ENCODE measurements at regions not wholly inside any gene's neighbourhood (a gene's known extent, or its start where the extent isn't known, plus 50 kb on each side); places are given as distances from the start of the nearest gene placed in this dataset.

GRCh38 chrX:146385529-146385928 is 424.0 kb upstream of the CXorf51B start (continued):
- TF ChIP-seq ZNF574 (CRISPR knock-in tag; IDR thresholded peaks at IDR 0.05) (no peak), RORA (CRISPR knock-in tag; IDR thresholded peaks at IDR 0.05) (no peak), SIX4 (CRISPR knock-in tag; IDR thresholded peaks at IDR 0.05) (no peak), ISX (CRISPR knock-in tag; conservative IDR thresholded peaks at IDR 0.05) (no peak), ZFP82 (CRISPR knock-in tag; IDR thresholded peaks at IDR 0.05; ENCODE audit: borderline replicate concordance) (no peak), ZNF547 (CRISPR knock-in tag; IDR thresholded peaks at IDR 0.05) (no peak), TBP (CRISPR knock-in tag; IDR thresholded peaks at IDR 0.05) (no peak), NR2C2 (CRISPR knock-in tag; IDR thresholded peaks at IDR 0.05; ENCODE audit: borderline replicate concordance) (no peak)

- no peak for ATAC-seq
- intact Hi-C loops (cut with micrococcal nuclease; ENCODE audit: unreplicated experiment) (no loop called here), in situ Hi-C loops (cut with HindIII; ENCODE audit: extremely low pct_ligation_motif_present, low pct_unique_long_range_greater_than_20kb) (no loop called here)
- BruUV-seq (replicated peaks): no TSS peak
- Histone ChIP-seq H3K4me2 (ENCODE audit: low read depth, low read length) (no peak overlapping the region), H3K4me3 (replicated peaks in 1 of 3; ENCODE audit: insufficient read depth in 1 of 3, low read depth in 2 of 3, low read length in 3 of 3) (no peak overlapping the region), H3K36me3 (replicated peaks in 1 of 2; ENCODE audit: control insufficient read depth in 1 of 2, insufficient read depth in 2 of 2, low read length in 2 of 2) (no peaks in the 10 kb centered on the region), H3K9ac (ENCODE audit: insufficient read depth, low read depth, low read length) (no peak overlapping the region), H4K20me1 (ENCODE audit: insufficient read depth, low read length) (no peaks in the 10 kb centered on the region), H3K4me1 (ENCODE audit: insufficient read depth, low read length) (no peaks in the 10 kb centered on the region), H3K27ac (ENCODE audit: extremely low read length, insufficient read depth, low read length) (no peak overlapping the region), H3K27me3 (ENCODE audit: control insufficient read depth in 1 of 2, insufficient read depth in 2 of 2, low read length in 2 of 2) (no peaks in the 10 kb centered on the region), H3K9me3 (ENCODE audit: low read length) (peaks cover 55% of the 10 kb centered on the region), H3K79me2 (ENCODE audit: insufficient read depth, low read length) (no peaks in the 10 kb centered on the region), H2AFZ (ENCODE audit: low read length) (no peak overlapping the region)
- POLR2A ChIA-PET: no interaction called here
- 0% methylated on average over 1 of the region's 3 CpGs for WGBS (ENCODE audit: low lambda C conversion rate)
- no peak for DNase-seq (ENCODE audit: low spot score)
- CTCF ChIA-PET (ENCODE audit: low intra/inter-chr PET ratio, low total read pairs): no interaction called here
- no peak for FAIRE-seq
- TF ChIP-seq ASH2L (IDR thresholded peaks at IDR 0.05; ENCODE audit: insufficient read length, low read depth, low read length) (no peak), KDM6A (CRISPR knock-in tag; IDR thresholded peaks at IDR 0.05; ENCODE audit: low read depth) (no peak), IKZF4 (CRISPR knock-in tag; IDR thresholded peaks at IDR 0.05; ENCODE audit: borderline replicate concordance, low read depth, not compliant biosample characterization) (no peak), KDM5A (IDR thresholded peaks at IDR 0.05; ENCODE audit: borderline replicate concordance, low read length) (no peak), SALL1 (CRISPR knock-in tag; IDR thresholded peaks at IDR 0.05) (no peak), ARID5B (CRISPR knock-in tag; IDR thresholded peaks at IDR 0.05) (no peak), RXRA (CRISPR knock-in tag; IDR thresholded peaks at IDR 0.05) (no peak), ZNF224 (CRISPR knock-in tag; IDR thresholded peaks at IDR 0.05) (no peak), KLF15 (CRISPR knock-in tag; IDR thresholded peaks at IDR 0.05; ENCODE audit: borderline replicate concordance) (no peak)
Measured at GRCh38 chrX:146396409-146396808, 413.2 kb upstream of the CXorf51B start.

Data from HepG2 (cell line).